Lower leg skin (tissue), 3 donors: ENCODE measurements at regions not wholly inside any gene's neighbourhood (a gene's known extent, or its start where the extent isn't known, plus 50 kb on each side); places are given as distances from the start of the nearest gene placed in this dataset.

Experiments
- POLR2A ChIP-seq, 2 donors: fragments of 450-650 bp; IDR thresholded peaks; one replicate each; pipeline ENCODE4 v1.6.1; 2016 to 2017; ENCODE audit warnings: antibody characterized with exemption in 2 of 2, mild to moderate bottlenecking in 1 of 2, moderate library complexity in 1 of 2
- TF ChIP-seq, protein P1 (sequence below), 3 donors: fragments of 450-650 bp; IDR thresholded peaks; one replicate each; pipeline ENCODE4 v1.5.1; 2016; ENCODE audit warnings: antibody characterized with exemption in 3 of 3, mild to moderate bottlenecking in 3 of 3, moderate library complexity in 2 of 3

- TF ChIP-seq, protein P1, sequence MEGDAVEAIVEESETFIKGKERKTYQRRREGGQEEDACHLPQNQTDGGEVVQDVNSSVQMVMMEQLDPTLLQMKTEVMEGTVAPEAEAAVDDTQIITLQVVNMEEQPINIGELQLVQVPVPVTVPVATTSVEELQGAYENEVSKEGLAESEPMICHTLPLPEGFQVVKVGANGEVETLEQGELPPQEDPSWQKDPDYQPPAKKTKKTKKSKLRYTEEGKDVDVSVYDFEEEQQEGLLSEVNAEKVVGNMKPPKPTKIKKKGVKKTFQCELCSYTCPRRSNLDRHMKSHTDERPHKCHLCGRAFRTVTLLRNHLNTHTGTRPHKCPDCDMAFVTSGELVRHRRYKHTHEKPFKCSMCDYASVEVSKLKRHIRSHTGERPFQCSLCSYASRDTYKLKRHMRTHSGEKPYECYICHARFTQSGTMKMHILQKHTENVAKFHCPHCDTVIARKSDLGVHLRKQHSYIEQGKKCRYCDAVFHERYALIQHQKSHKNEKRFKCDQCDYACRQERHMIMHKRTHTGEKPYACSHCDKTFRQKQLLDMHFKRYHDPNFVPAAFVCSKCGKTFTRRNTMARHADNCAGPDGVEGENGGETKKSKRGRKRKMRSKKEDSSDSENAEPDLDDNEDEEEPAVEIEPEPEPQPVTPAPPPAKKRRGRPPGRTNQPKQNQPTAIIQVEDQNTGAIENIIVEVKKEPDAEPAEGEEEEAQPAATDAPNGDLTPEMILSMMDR (IDR thresholded peaks at IDR 0.05): no peak
- TF ChIP-seq POLR2A (IDR thresholded peaks at IDR 0.05): no peak
Measured at GRCh38 chr10:7028809-7029166, 382.0 kb downstream of the SFMBT2 start.
